ENCODE measurements at regions not wholly inside any gene's neighbourhood (a gene's known extent, or its start where the extent isn't known, plus 50 kb on each side); places are given as distances from the start of the nearest gene placed in this dataset.
"Not testable (repeated sequence)": the region's sequence is repeated elsewhere in the genome, so short reads cannot be mapped to it uniquely, and the experiment has no call there.

GRCh38 chr1:95668165-95668564 is 434.2 kb downstream of the RWDD3 start:
- no peak for DNase-seq (ENCODE audit: low read depth in 2 of 2)

GRCh38 chr1:95669638-95670037 is 435.6 kb downstream of the RWDD3 start:
- DNase-seq (ENCODE audit: low read depth in 2 of 2) = not testable (repeated sequence)

- no peak for DNase-seq (ENCODE audit: low read depth in 2 of 2)
Observed at GRCh38 chr1:95671098-95671497, 437.1 kb downstream of the RWDD3 start.

GRCh38 chr1:95679262-95679661 is 445.3 kb downstream of the RWDD3 start:
- DNase-seq (ENCODE audit: low read depth in 2 of 2) = no peak

GRCh38 chr1:95685081-95685480 is 451.1 kb downstream of the RWDD3 start:
- no peak for DNase-seq (ENCODE audit: low read depth in 2 of 2)

- no peak for DNase-seq (ENCODE audit: low read depth in 2 of 2)
Observed at GRCh38 chr1:95686217-95686616, 452.2 kb downstream of the RWDD3 start.

GRCh38 chr1:95699149-95699953 is 465.3 kb downstream of the RWDD3 start:
- DNase-seq (ENCODE audit: low read depth in 2 of 2) = no peak

GRCh38 chr1:95701450-95702173 is 467.6 kb downstream of the RWDD3 start:
- no peak for DNase-seq (ENCODE audit: low read depth in 2 of 2)

GRCh38 chr1:95703046-95703445 is 469.0 kb downstream of the RWDD3 start:
- no peak for DNase-seq (ENCODE audit: low read depth in 2 of 2)

GRCh38 chr1:95716097-95716496 is 482.1 kb downstream of the RWDD3 start:
- no peak for DNase-seq (ENCODE audit: low read depth in 2 of 2)

GRCh38 chr1:95716550-95716949 is 482.5 kb downstream of the RWDD3 start:
- DNase-seq (ENCODE audit: low read depth in 2 of 2) = no peak

- DNase-seq (ENCODE audit: low read depth in 2 of 2) = no peak
Observed at GRCh38 chr1:95723346-95723745, 489.3 kb downstream of the RWDD3 start.

GRCh38 chr1:95728841-95729240 is 494.8 kb downstream of the RWDD3 start:
- no peak for DNase-seq (ENCODE audit: low read depth in 2 of 2)

GRCh38 chr1:95730986-95731385 is 497.0 kb downstream of the RWDD3 start:
- DNase-seq (ENCODE audit: low read depth in 2 of 2) = no peak

- no peak for DNase-seq (ENCODE audit: low read depth in 2 of 2)
Observed at GRCh38 chr1:95731466-95731865, 497.5 kb downstream of the RWDD3 start.

- DNase-seq (ENCODE audit: low read depth in 2 of 2) = no peak
Observed at GRCh38 chr1:95733031-95733430, 499.0 kb downstream of the RWDD3 start.

- no peak for DNase-seq (ENCODE audit: low read depth in 2 of 2)
Observed at GRCh38 chr1:95733671-95734070, 499.7 kb downstream of the RWDD3 start.

- no peak for DNase-seq (ENCODE audit: low read depth in 2 of 2)
Observed at GRCh38 chr1:95734560-95734959, 500.6 kb downstream of the RWDD3 start.

GRCh38 chr1:95742591-95743089 is 508.6 kb downstream of the RWDD3 start:
- DNase-seq (ENCODE audit: low read depth in 2 of 2) = no peak

GRCh38 chr1:95744731-95745130 is 510.7 kb downstream of the RWDD3 start:
- DNase-seq (ENCODE audit: low read depth in 2 of 2) = no peak

- DNase-seq (ENCODE audit: low read depth in 2 of 2) = no peak
Observed at GRCh38 chr1:95752515-95753381, 518.7 kb downstream of the RWDD3 start.

- DNase-seq (ENCODE audit: low read depth in 2 of 2) = no peak
Observed at GRCh38 chr1:95753382-95754016, 519.5 kb downstream of the RWDD3 start.
